SK-N-SH (cell line): ENCODE measurements at regions not wholly inside any gene's neighbourhood (a gene's known extent, or its start where the extent isn't known, plus 50 kb on each side); places are given as distances from the start of the nearest gene placed in this dataset.

ENCODE experiments used
- CTCF ChIA-PET: fragments of 300-600, 350-600 bp; formaldehyde crosslinking; extraction: SDS; loops from one replicate; lab custom pipeline; 2021; lab: Yijun Ruan, JAX
- POLR2A ChIA-PET: fragments of 350-600 bp; sonication (Branson Sonifier 250); formaldehyde crosslinking; extraction: SDS; loops from one replicate; lab custom pipeline; 2020; ENCODE audit warnings: antibody characterized with exemption, inconsistent platforms; lab: Yijun Ruan, JAX
- DNase-seq: peaks from one replicate; pipeline ENCODE4 v3.0.0; 2012
- H2AFZ ChIP-seq: fragments of 200-600 bp; sonication (generic); 2 replicates; pipeline ENCODE4 v1.8.1; 2016; ENCODE audit warnings: antibody characterized with exemption, mild to moderate bottlenecking, low read depth
- H3F3A ChIP-seq: fragments of 200-600 bp; sonication (generic); replicated peaks from 2 replicates; pipeline ENCODE3; 2016; ENCODE audit warnings: antibody characterized with exemption, mild to moderate bottlenecking; ENCODE audit not compliant: insufficient read depth
- H3K27ac ChIP-seq, 2 experiments: fragments of 200-500 bp in 1 of 2; fragments of 200-600 bp in 1 of 2; sonication (Bioruptor generic) in 1 of 2; sonication (generic), shearing (Covaris generic) in 1 of 2; 2 replicates each; pipeline versions ENCODE4 v1.5.1 to v1.6.1; 2014 to 2016; ENCODE audit warnings: low read depth in 2 of 2, inconsistent platforms in 1 of 2, low read length in 1 of 2, mild to moderate bottlenecking in 1 of 2, mixed read lengths in 1 of 2
- H3K27me3 ChIP-seq: fragments of 200-600 bp; sonication (generic), shearing (Covaris generic); 2 replicates; pipeline ENCODE4 v1.6.1; 2016; ENCODE audit warnings: mixed run types; ENCODE audit not compliant: insufficient read depth
- H3K36me3 ChIP-seq, 2 experiments: fragments of 200-500 bp in 1 of 2; fragments of 200-600 bp in 1 of 2; sonication (Bioruptor generic) in 1 of 2; sonication (generic) in 1 of 2; replicated peaks in 1 of 2; 2 replicates each; pipeline versions ENCODE3 to v1.5.1; 2014 to 2016; ENCODE audit warnings: low read length in 1 of 2, mild to moderate bottlenecking in 1 of 2; ENCODE audit not compliant: insufficient read depth in 2 of 2, control insufficient read depth in 1 of 2
- H3K4me1 ChIP-seq, 2 experiments: fragments of 200-500 bp in 1 of 2; fragments of 200-600 bp in 1 of 2; sonication (Bioruptor generic) in 1 of 2; sonication (generic), shearing (Covaris generic) in 1 of 2; 2 replicates each; pipeline versions ENCODE4 v1.5.1 to v1.6.1; 2014 to 2016; ENCODE audit warnings: low read depth in 1 of 2, low read length in 1 of 2, mixed run types in 1 of 2; ENCODE audit not compliant: insufficient read depth in 2 of 2, control insufficient read depth in 1 of 2
- H3K4me2 ChIP-seq: fragments of 200-600 bp; sonication (generic), shearing (Covaris generic); 2 replicates; pipeline ENCODE4 v1.6.1; 2017; ENCODE audit warnings: mixed run types
- H3K4me3 ChIP-seq, 2 experiments: fragments of 200-500 bp in 1 of 2; fragments of 200-600 bp in 1 of 2; sonication (Bioruptor generic) in 1 of 2; sonication (generic), shearing (Covaris generic) in 1 of 2; 2 replicates each; pipeline versions ENCODE4 v1.5.1 to v1.8.1; 2014 to 2016; ENCODE audit warnings: low read depth in 2 of 2, inconsistent platforms in 1 of 2, low read length in 1 of 2, mild to moderate bottlenecking in 1 of 2, mixed read lengths in 1 of 2, moderate library complexity in 1 of 2
- H3K79me2 ChIP-seq: fragments of 200-600 bp; sonication (generic); 2 replicates; pipeline ENCODE4 v1.8.1; 2017; ENCODE audit warnings: mild to moderate bottlenecking; ENCODE audit not compliant: insufficient read depth
- H3K9ac ChIP-seq: fragments of 200-600 bp; sonication (generic); 2 replicates; pipeline ENCODE4 v1.6.1; 2017; ENCODE audit warnings: mixed run types
- H3K9me2 ChIP-seq: fragments of 200-600 bp; sonication (generic); 2 replicates; pipeline ENCODE4 v1.6.1; 2017; ENCODE audit warnings: mixed run types
- H3K9me3 ChIP-seq: fragments of 200-600 bp; sonication (generic); 2 replicates; pipeline ENCODE4 v1.6.1; 2017; ENCODE audit warnings: mixed run types, mild to moderate bottlenecking, moderate library complexity
- H4K20me1 ChIP-seq: fragments of 200-600 bp; sonication (generic); 2 replicates; pipeline ENCODE4 v1.6.1; 2017; ENCODE audit warnings: mild to moderate bottlenecking, mixed run types; ENCODE audit not compliant: insufficient read depth
- CTCF ChIP-seq: fragments of 200-600 bp; sonication (generic); IDR thresholded peaks from 2 replicates; pipeline ENCODE4 v1.6.1; 2017; ENCODE audit warnings: antibody characterized with exemption, mild to moderate bottlenecking, moderate library complexity
- EZH2phosphoT487 ChIP-seq: fragments of 200-600 bp; sonication (generic); IDR thresholded peaks from 2 replicates; pipeline ENCODE4 v1.6.1; 2017; ENCODE audit warnings: low read depth, mixed run types, mild to moderate bottlenecking, antibody characterized with exemption, moderate library complexity, borderline replicate concordance
- GATA2 ChIP-seq: sonication (generic); formaldehyde crosslinking; IDR thresholded peaks from 2 replicates; pipeline ENCODE4 v1.5.0; 2020; ENCODE audit warnings: mild to moderate bottlenecking, missing genetic modification reagents
- NRF1 ChIP-seq: IDR thresholded peaks from 2 replicates; pipeline ENCODE4 v1.6.1; 2012; ENCODE audit warnings: low read depth, mild to moderate bottlenecking, low read length
- PBX3 ChIP-seq: IDR thresholded peaks from 2 replicates; pipeline ENCODE4; 2012
- RAD21 ChIP-seq: IDR thresholded peaks from 2 replicates; pipeline ENCODE4 v1.6.1; 2012; ENCODE audit warnings: mild to moderate bottlenecking, low read length
- RCOR1 ChIP-seq: fragments of 150-350 bp; IDR thresholded peaks from 2 replicates; pipeline ENCODE4 v1.6.1; 2017; ENCODE audit warnings: antibody characterized with exemption, low read length
- REST ChIP-seq: IDR thresholded peaks from 2 replicates; pipeline ENCODE4 v1.6.1; 2012; ENCODE audit warnings: mild to moderate bottlenecking, low read depth, low read length, moderate library complexity
- SIN3A ChIP-seq: IDR thresholded peaks from 2 replicates; pipeline ENCODE4 v1.6.1; 2012; ENCODE audit warnings: low read depth, mild to moderate bottlenecking, low read length, moderate library complexity, borderline replicate concordance
- SMC3 ChIP-seq: IDR thresholded peaks from 2 replicates; pipeline ENCODE4 v1.6.1; 2012; ENCODE audit warnings: low read depth, low read length, improper control_type of control experiment
- WGBS: methylation state at CpG from one replicate; pipeline ENCODE4 v1.1.6; 2017; ENCODE audit warnings: low lambda C conversion rate; 5-methylcytosine and 5-hydroxymethylcytosine counted together

GRCh38 chr7:81469869-81470723 is 299.8 kb downstream of the HGF start:
- Histone ChIP-seq H3K4me2 (no peak overlapping the region), H3K27ac (peak overlapping the region in 1 of 2 experiments; percentile 16; a peak in 1 of 4 replicates), H4K20me1 (no peaks in the 10 kb centered on the region), H3F3A (no peaks in the 10 kb centered on the region), H3K9ac (no peak overlapping the region), H3K4me3 (no peak overlapping the region), H3K4me1 (peaks cover 0 to 10% of the 10 kb centered on the region in 2 experiments; a peak in 2 of 4 replicates), H3K9me2 (no peaks in the 10 kb centered on the region), H3K79me2 (no peaks in the 10 kb centered on the region), H3K27me3 (no peaks in the 10 kb centered on the region), H3K9me3 (no peaks in the 10 kb centered on the region), H2AFZ (peak overlapping the region; percentile 65), H3K36me3 (no peaks in the 10 kb centered on the region)
- CTCF ChIA-PET, result interaction anchor here (0.5 to 5.3 kb wide), 97 partner anchors 9 to 1410 kb away, joined by 3 to 105 read pairs (median 4); partner anchors contain the start of gene SEMA3C
- POLR2A ChIA-PET, result interaction anchor here (1.2 kb wide), 1 partner anchor 550 kb away, joined by 3 read pairs; no protein-coding TSS in a partner anchor
- TF ChIP-seq SMC3 (peak; percentile 87), CTCF (peak; percentile 92), RAD21 (peak; percentile 98), PBX3 (0 out of 2 replicates have a peak, but pooled peaks have one; percentile 29), EZH2phosphoT487 (no peak), RCOR1 (peak; percentile 52; the same call in 1 of the 2 replicates), NRF1 (no peak), SIN3A (no peak), GATA2 (0 out of 2 replicates have a peak, but pooled peaks have one; percentile 14), REST (no peak; the same call in 1 of the 2 replicates)
- peak; percentile 53 for DNase-seq
- 47% methylated on average over 9 of the region's 9 CpGs for WGBS
